GM10266 (cell line): ENCODE measurements at regions not wholly inside any gene's neighbourhood (a gene's known extent, or its start where the extent isn't known, plus 50 kb on each side); places are given as distances from the start of the nearest gene placed in this dataset.

Experiments
- DNase-seq: peaks from one replicate; pipeline ENCODE4 v3.0.0; 2012; ENCODE audit errors: extremely low spot score
- TF ChIP-seq, protein P1 (sequence below): IDR thresholded peaks from 2 replicates; pipeline ENCODE4 v1.5.1; 2012; ENCODE audit warnings: mild to moderate bottlenecking, low read depth; ENCODE audit not compliant: control insufficient read depth, insufficient read depth; ENCODE audit errors: missing control alignments

GRCh38 chr12:47021298-47021697 lies 58.1 kb upstream of the PCED1B start:
- DNase-seq: peak; percentile 37
- TF ChIP-seq, protein P1, sequence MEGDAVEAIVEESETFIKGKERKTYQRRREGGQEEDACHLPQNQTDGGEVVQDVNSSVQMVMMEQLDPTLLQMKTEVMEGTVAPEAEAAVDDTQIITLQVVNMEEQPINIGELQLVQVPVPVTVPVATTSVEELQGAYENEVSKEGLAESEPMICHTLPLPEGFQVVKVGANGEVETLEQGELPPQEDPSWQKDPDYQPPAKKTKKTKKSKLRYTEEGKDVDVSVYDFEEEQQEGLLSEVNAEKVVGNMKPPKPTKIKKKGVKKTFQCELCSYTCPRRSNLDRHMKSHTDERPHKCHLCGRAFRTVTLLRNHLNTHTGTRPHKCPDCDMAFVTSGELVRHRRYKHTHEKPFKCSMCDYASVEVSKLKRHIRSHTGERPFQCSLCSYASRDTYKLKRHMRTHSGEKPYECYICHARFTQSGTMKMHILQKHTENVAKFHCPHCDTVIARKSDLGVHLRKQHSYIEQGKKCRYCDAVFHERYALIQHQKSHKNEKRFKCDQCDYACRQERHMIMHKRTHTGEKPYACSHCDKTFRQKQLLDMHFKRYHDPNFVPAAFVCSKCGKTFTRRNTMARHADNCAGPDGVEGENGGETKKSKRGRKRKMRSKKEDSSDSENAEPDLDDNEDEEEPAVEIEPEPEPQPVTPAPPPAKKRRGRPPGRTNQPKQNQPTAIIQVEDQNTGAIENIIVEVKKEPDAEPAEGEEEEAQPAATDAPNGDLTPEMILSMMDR: peak; percentile 70

DNA sequence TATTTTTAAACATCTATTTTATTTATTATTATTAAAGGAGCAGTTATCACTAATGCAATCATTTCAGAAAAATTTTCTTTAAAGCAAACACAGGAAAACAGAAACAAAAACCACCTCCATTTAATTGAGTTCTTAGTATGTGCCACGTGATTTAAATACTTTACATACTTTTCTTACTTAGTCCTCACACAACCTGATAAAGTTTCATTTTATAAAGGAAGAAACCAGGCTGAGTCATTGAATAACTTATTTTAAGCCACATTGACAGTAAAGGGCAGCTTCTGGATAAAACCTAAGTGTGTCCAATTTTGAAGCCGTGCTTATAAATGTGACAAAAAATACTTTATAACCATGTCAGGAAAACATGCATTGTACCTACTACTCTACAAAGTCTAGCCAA lies 57.1 kb upstream of the PCED1B start:
- TF ChIP-seq, protein P1: no peak
- DNase-seq: no peak

DNA sequence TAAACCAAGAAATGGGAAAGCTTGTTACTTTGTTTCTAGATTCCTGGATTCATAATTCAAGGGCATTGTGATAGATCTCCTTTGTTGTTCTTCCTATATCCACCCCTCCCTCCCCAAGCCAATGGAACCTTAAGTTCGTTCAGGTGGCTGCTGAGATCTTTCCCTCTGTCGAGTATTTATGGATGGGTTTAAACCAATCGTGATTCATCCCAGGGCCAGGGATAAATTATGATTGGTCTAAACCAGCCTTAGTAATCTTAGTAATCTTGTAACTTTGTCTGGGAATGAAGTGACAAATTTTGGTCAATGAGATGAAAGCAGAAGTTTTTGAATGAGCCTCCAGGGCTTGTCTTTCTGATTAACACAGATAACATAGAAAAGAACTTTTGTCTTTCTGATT lies 56.1 kb upstream of the PCED1B start:
- TF ChIP-seq, protein P1: no peak
- DNase-seq: no peak

GRCh38 chr12:47023953-47024352 lies 55.5 kb upstream of the PCED1B start:
- TF ChIP-seq, protein P1: no peak
- DNase-seq: no peak

GRCh38 chr12:47024463-47024862 lies 55.0 kb upstream of the PCED1B start:
- DNase-seq: no peak
- TF ChIP-seq, protein P1: no peak

GRCh38 chr12:47025349-47025748 lies 54.1 kb upstream of the PCED1B start:
- DNase-seq: no peak
- TF ChIP-seq, protein P1: no peak

GRCh38 chr12:47025798-47026197 lies 53.6 kb upstream of the PCED1B start:
- TF ChIP-seq, protein P1: no peak
- DNase-seq: no peak
